Endothelial cell of umbilical vein (primary cell): ENCODE measurements at regions not wholly inside any gene's neighbourhood (a gene's known extent, or its start where the extent isn't known, plus 50 kb on each side); places are given as distances from the start of the nearest gene placed in this dataset.

Source experiments
- BruUV-seq: library from RNA; stranded (reverse); fragments of 400-500 nt; replicated peaks from 2 replicates; lab custom pipeline; 2021; lab: Mats Ljungman, UMichigan
- CTCF ChIA-PET: fragments of 300-600, 350-600 bp; sonication (Branson Sonifier 250); formaldehyde crosslinking; loops from one replicate; lab custom pipeline; 2021; ENCODE audit warnings: antibody characterized with exemption, inconsistent platforms; lab: Charles Lee
- POLR2A ChIA-PET: fragments of 300-600, 350-600 bp; sonication (Branson Sonifier 250); formaldehyde crosslinking; loops from one replicate; lab custom pipeline; 2021; ENCODE audit warnings: antibody characterized with exemption, inconsistent platforms; lab: Charles Lee
- DNase-seq: peaks from one replicate; pipeline ENCODE4 v3.0.0-alpha.2; 2011; ENCODE audit warnings: low read depth, low spot score
- FAIRE-seq: peaks from 2 replicates; lab custom pipeline; 2011; peaks lifted over from hg19 to GRCh38; lab: Jason Lieb, UNC
- H2AFZ ChIP-seq: 2 replicates; pipeline ENCODE4 v1.6.0; 2012; ENCODE audit warnings: low read depth, low read length, control low read depth, inconsistent platforms
- H3K27ac ChIP-seq: 2 replicates; pipeline ENCODE4 v1.5.1; 2011; ENCODE audit warnings: low read depth, mild to moderate bottlenecking, control low read depth, low read length, moderate library complexity; ENCODE audit not compliant: insufficient read depth
- H3K27me3 ChIP-seq, 2 experiments: 2 replicates each; pipeline versions ENCODE4 v1.6.0 to v1.6.1; 2011; ENCODE audit warnings: low read length in 2 of 2, mixed read lengths in 1 of 2; ENCODE audit not compliant: control insufficient read depth in 2 of 2, insufficient read depth in 2 of 2
- H3K36me3 ChIP-seq, 2 experiments: 2 replicates in 1 of 2; 3 replicates in 1 of 2; pipeline ENCODE4 v1.5.1; 2011; ENCODE audit warnings: low read length in 2 of 2, mild to moderate bottlenecking in 1 of 2, moderate library complexity in 1 of 2; ENCODE audit not compliant: control insufficient read depth in 2 of 2, insufficient read depth in 2 of 2; ENCODE audit errors: extremely low read depth in 1 of 2
- H3K4me1 ChIP-seq: 3 replicates; pipeline ENCODE4 v1.5.1; 2011; ENCODE audit warnings: mild to moderate bottlenecking, low read length; ENCODE audit not compliant: control insufficient read depth, insufficient read depth; ENCODE audit errors: extremely low read depth
- H3K4me2 ChIP-seq: 2 replicates; pipeline ENCODE4 v1.6.1; 2011; ENCODE audit warnings: low read length, control low read depth, mixed read lengths; ENCODE audit not compliant: insufficient read depth
- H3K4me3 ChIP-seq, 3 experiments: fragments of 200-600 bp in 1 of 3; sonication (generic), shearing (Covaris generic) in 1 of 3; replicated peaks in 1 of 3; 2 replicates each; pipeline ENCODE4 v1.5.1; 2011 to 2016; ENCODE audit warnings: control low read depth in 3 of 3, low read length in 3 of 3, mild to moderate bottlenecking in 2 of 3, inconsistent platforms in 1 of 3, low read depth in 1 of 3, moderate library complexity in 1 of 3; ENCODE audit not compliant: insufficient read depth in 1 of 3
- H3K79me2 ChIP-seq: 2 replicates; pipeline ENCODE4 v1.6.0; 2012; ENCODE audit warnings: low read length, inconsistent platforms; ENCODE audit not compliant: control insufficient read depth, insufficient read depth
- H3K9ac ChIP-seq: replicated peaks from 2 replicates; pipeline ENCODE3; 2011; ENCODE audit warnings: low read length, control low read depth; ENCODE audit not compliant: insufficient read depth; ENCODE audit errors: extremely low read depth
- H3K9me1 ChIP-seq: replicated peaks from 3 replicates; pipeline ENCODE4 v1.6.0; 2011; ENCODE audit warnings: mild to moderate bottlenecking, low read length; ENCODE audit not compliant: control insufficient read depth, insufficient read depth; ENCODE audit errors: extremely low read depth
- H3K9me3 ChIP-seq: replicated peaks from 2 replicates; pipeline ENCODE4 v1.5.1; 2012; ENCODE audit warnings: low read length, inconsistent platforms; ENCODE audit not compliant: control insufficient read depth, insufficient read depth
- H4K20me1 ChIP-seq: replicated peaks from 2 replicates; pipeline ENCODE3; 2011; ENCODE audit warnings: mild to moderate bottlenecking, low read length; ENCODE audit not compliant: control insufficient read depth, insufficient read depth; ENCODE audit errors: extremely low read depth
- CTCF ChIP-seq, 2 donors: IDR thresholded peaks; 1 replicate in 1 of 2; 2 replicates in 1 of 2; pipeline ENCODE4 v1.5.1; 2011; ENCODE audit warnings: low read length in 2 of 2, mild to moderate bottlenecking in 2 of 2, moderate library complexity in 2 of 2, control low read depth in 1 of 2, inconsistent platforms in 1 of 2, low read depth in 1 of 2; ENCODE audit not compliant: insufficient read depth in 1 of 2; ENCODE audit errors: extremely low read depth in 1 of 2
- EZH2 ChIP-seq: IDR thresholded peaks from 2 replicates; pipeline ENCODE4 v1.6.1; 2012; ENCODE audit warnings: borderline replicate concordance, low read depth, mild to moderate bottlenecking, moderate library complexity, low read length, inconsistent platforms; ENCODE audit not compliant: severe bottlenecking
- FOS ChIP-seq: IDR thresholded peaks from 2 replicates; pipeline ENCODE4 v1.6.1; 2011; ENCODE audit warnings: mild to moderate bottlenecking, low read length, moderate library complexity, borderline replicate concordance; ENCODE audit not compliant: insufficient read depth
- GATA2 ChIP-seq: IDR thresholded peaks from 2 replicates; pipeline ENCODE4 v1.7.0; 2011; ENCODE audit warnings: low read depth, mild to moderate bottlenecking, moderate library complexity, mixed read lengths, low read length; ENCODE audit not compliant: insufficient read length, insufficient read depth
- JUN ChIP-seq: IDR thresholded peaks from 2 replicates; pipeline ENCODE4 v1.6.1; 2011; ENCODE audit warnings: borderline replicate concordance, low read depth; ENCODE audit not compliant: insufficient read length, insufficient read depth
- MYC ChIP-seq: IDR thresholded peaks from one replicate; pipeline ENCODE4 v1.6.1; 2011; ENCODE audit warnings: mild to moderate bottlenecking, low read depth, low read length
- POLR2A ChIP-seq: IDR thresholded peaks from 2 replicates; pipeline ENCODE4 v1.6.1; 2012; ENCODE audit warnings: low read depth, mild to moderate bottlenecking, control low read depth, low read length
- POLR2AphosphoS5 ChIP-seq: IDR thresholded peaks from 2 replicates; pipeline ENCODE4 v1.6.1; 2012; ENCODE audit warnings: low read depth, mild to moderate bottlenecking, control low read depth, low read length, moderate library complexity; ENCODE audit not compliant: insufficient read depth
- dilution Hi-C: fragments of 300-500 bp; cut with MboI; formaldehyde crosslinking; loops from one replicate; pipeline ENCODE4 v1.15.0; 2019; ENCODE audit warnings: low sequenced_read_pairs; ENCODE audit not compliant: extremely low pct_ligation_motif_present
- intact Hi-C: fragments of 100-400 bp; cut with micrococcal nuclease; formaldehyde crosslinking; loops from one replicate; pipeline ENCODE4 v1.10.0; 2022
- TF ChIP-seq, protein P1 (sequence below): IDR thresholded peaks from 2 replicates; pipeline ENCODE4 v1.6.1; 2011; ENCODE audit not compliant: insufficient read depth, insufficient read length

DNA sequence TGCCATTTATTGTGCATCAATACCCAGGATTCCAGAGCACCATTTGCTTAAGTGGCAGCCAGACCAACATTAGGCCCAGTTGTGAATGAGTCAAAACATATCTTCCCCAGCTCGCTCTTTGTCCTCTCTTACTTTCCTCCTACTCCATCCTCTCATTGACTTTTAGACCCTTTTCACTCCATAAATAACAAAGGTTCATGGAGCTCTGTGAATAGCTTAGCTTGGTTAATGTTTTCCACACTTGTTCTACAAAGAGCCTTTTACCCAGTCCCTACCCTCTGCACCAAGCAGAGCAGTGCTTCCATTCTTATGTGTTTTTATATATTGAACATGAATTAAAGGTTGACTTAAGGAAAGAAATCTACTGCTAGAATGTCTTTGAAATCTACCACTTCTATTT is 625.8 kb upstream of the FANCL start:
- Histone ChIP-seq H3K79me2 (no peaks in the 10 kb centered on the region), H3K36me3 (no peaks in the 10 kb centered on the region), H3K9ac (no peak overlapping the region), H4K20me1 (no peaks in the 10 kb centered on the region), H2AFZ (no peak overlapping the region), H3K4me1 (no peaks in the 10 kb centered on the region), H3K9me3 (no peaks in the 10 kb centered on the region), H3K27ac (no peak overlapping the region), H3K27me3 (no peaks in the 10 kb centered on the region), H3K4me2 (no peak overlapping the region), H3K4me3 (no peak overlapping the region), H3K9me1 (no peaks in the 10 kb centered on the region)
- ChIA-PET POLR2A (no interaction called here), CTCF (no interaction called here)
- dilution Hi-C loops (no loop called here), intact Hi-C loops (no loop called here)
- no TSS peak for BruUV-seq
- no peak for TF ChIP-seq GATA2
- no peak for TF ChIP-seq POLR2A
- TF ChIP-seq POLR2AphosphoS5, result no peak
- TF ChIP-seq MYC, result no peak
- TF ChIP-seq, protein P1, sequence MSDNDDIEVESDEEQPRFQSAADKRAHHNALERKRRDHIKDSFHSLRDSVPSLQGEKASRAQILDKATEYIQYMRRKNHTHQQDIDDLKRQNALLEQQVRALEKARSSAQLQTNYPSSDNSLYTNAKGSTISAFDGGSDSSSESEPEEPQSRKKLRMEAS, result no peak
- TF ChIP-seq EZH2, result no peak
- TF ChIP-seq FOS, result no peak
- no peak for TF ChIP-seq JUN
- TF ChIP-seq CTCF (IDR thresholded peaks at IDR 0.05; ENCODE audit: extremely low read depth in 1 of 2, insufficient read depth in 1 of 2, low read depth in 1 of 2, low read length in 2 of 2), result no peak
- no peak for DNase-seq
- no peak for FAIRE-seq
